Muscle layer of duodenum (tissue), 2 donors: ENCODE measurements at regions not wholly inside any gene's neighbourhood (a gene's known extent, or its start where the extent isn't known, plus 50 kb on each side); places are given as distances from the start of the nearest gene placed in this dataset.
"Not testable (repeated sequence)": the region's sequence is repeated elsewhere in the genome, so short reads cannot be mapped to it uniquely, and the experiment has no call there.

Experiments
- H3K27ac ChIP-seq: one replicate; pipeline ENCODE4 v1.7.0; 2013; ENCODE audit warnings: mild to moderate bottlenecking, low read length
- H3K27me3 ChIP-seq: one replicate; pipeline ENCODE4 v1.7.0; 2013; ENCODE audit warnings: low read depth, mild to moderate bottlenecking, control low read depth, low read length
- H3K36me3 ChIP-seq, 2 donors: one replicate each; pipeline ENCODE4 v1.7.0; 2013; ENCODE audit warnings: low read length in 2 of 2, control low read depth in 1 of 2, mild to moderate bottlenecking in 1 of 2; ENCODE audit not compliant: insufficient read depth in 2 of 2, control insufficient read depth in 1 of 2
- H3K4me1 ChIP-seq, 2 donors: one replicate each; pipeline ENCODE4 v1.7.0; 2013; ENCODE audit warnings: low read length in 2 of 2, mild to moderate bottlenecking in 2 of 2, control low read depth in 1 of 2, moderate library complexity in 1 of 2; ENCODE audit not compliant: insufficient read depth in 2 of 2, control insufficient read depth in 1 of 2
- H3K4me3 ChIP-seq, 2 donors: one replicate each; pipeline ENCODE4 v1.7.0; 2013; ENCODE audit warnings: low read length in 2 of 2, low read depth in 1 of 2, mild to moderate bottlenecking in 1 of 2
- H3K9me3 ChIP-seq, 2 donors: one replicate each; pipeline ENCODE4 v1.7.0; 2013; ENCODE audit warnings: low read length in 2 of 2, control low read depth in 1 of 2, mild to moderate bottlenecking in 1 of 2; ENCODE audit not compliant: control insufficient read depth in 1 of 2
- donor health status: healthy.

DNA sequence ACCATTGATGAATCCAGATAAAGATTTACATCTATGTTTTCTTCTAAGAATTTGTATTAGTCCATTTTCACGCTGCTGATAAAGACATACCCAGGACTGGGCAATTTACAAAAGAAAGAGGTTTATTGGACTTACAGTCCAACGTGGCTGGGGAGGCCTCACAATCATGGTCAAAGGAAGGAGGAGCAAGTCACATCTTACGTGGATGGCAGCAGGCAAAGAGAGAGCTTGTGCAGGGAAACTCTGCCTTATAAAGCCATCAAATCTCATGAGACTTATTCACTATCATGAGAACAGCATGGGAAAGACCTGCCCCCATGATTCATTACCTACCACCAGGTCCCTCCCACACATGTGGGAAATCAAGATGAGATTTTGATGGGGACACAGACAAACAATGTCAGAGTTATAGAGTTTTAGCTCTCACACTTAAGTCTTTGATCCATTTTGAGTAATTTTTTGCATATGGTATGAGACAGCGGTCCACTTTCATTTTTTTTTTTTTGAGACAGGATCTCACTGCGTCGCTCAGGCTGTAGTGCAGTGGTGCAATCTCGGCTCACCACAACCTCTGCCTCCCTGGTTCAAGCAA lies 53.5 kb upstream of the JADE2 start:
- not testable (repeated sequence) for H3K9me3 ChIP-seq, H3K36me3 ChIP-seq, H3K27ac ChIP-seq, H3K4me3 ChIP-seq, H3K27me3 ChIP-seq, H3K4me1 ChIP-seq

- no peak overlapping the region for H3K27ac ChIP-seq
- H3K36me3 ChIP-seq, result no peaks in the 10 kb centered on the region
- H3K4me1 ChIP-seq, result peaks cover 13 to 19% of the 10 kb centered on the region in 2 donors
- no peaks in the 10 kb centered on the region for H3K9me3 ChIP-seq
- no peak overlapping the region for H3K4me3 ChIP-seq
- H3K27me3 ChIP-seq, result no peaks in the 10 kb centered on the region
Observed at GRCh38 chr5:134468921-134469400, 56.5 kb upstream of the JADE2 start.

DNA sequence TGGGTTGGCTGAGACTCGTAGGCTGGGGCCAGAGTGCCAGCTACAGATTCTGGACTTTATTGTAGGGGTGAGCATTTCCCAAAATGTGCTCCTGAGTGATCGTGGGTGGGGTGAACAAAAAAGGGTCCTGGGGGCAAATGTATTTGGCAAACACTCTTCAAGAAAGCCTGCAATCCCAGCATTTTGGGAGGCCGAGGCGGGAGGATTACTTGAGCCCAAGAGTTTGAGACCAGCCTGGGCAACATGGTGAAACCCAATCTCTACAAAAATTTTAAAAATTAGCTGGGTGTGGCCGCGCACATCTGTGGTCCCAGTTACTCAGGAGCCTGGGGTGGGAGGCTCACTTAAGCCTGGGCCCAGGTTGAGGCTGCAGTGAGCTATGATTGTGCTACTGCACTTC lies 55.5 kb upstream of the CDKN2AIPNL start:
- no peaks in the 10 kb centered on the region for H3K9me3 ChIP-seq
- peak overlapping the region; percentile 96 for H3K27ac ChIP-seq
- no peaks in the 10 kb centered on the region for H3K27me3 ChIP-seq
- H3K4me1 ChIP-seq, result peaks cover 13 to 19% of the 10 kb centered on the region in 2 donors
- H3K4me3 ChIP-seq, result peak overlapping the region in 1 of 2 donors; percentile 71
- H3K36me3 ChIP-seq, result no peaks in the 10 kb centered on the region

GRCh38 chr5:134466241-134467069 lies 54.8 kb upstream of the CDKN2AIPNL start:
- no peaks in the 10 kb centered on the region for H3K9me3 ChIP-seq

DNA sequence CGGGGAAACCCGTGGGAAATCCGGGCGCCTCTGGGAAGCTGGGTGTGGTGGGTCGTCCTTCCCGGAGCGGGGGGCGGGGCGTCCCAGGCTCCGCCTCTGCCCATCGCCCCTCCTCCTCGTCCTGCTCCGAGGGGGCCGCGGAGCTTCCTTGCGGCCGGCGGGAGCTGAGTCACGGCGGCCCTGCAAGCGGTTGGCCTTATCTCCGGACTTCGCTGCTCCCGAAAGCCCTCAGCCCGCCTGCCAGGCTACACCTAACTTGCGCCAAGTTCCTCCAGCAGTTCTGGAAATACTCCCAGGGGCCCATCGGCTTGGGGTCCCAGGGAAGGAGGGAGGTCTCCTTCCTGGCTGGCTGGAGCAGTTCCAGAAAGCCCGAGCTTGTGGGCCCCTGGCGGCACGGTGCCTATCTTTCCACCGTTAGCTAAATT lies 54.1 kb upstream of the CDKN2AIPNL start:
- Histone ChIP-seq H3K9me3 (no peaks in the 10 kb centered on the region), H3K4me3 (peak overlapping the region; percentile 71 to 74), H3K4me1 (peaks cover 13 to 19% of the 10 kb centered on the region in 2 donors), H3K36me3 (no peaks in the 10 kb centered on the region), H3K27ac (peak overlapping the region; percentile 96), H3K27me3 (no peaks in the 10 kb centered on the region)

More at GRCh38 chr5:134466241-134467069, 54.8 kb upstream of the CDKN2AIPNL start:
- H3K27me3 ChIP-seq, result no peaks in the 10 kb centered on the region
- H3K36me3 ChIP-seq, result no peaks in the 10 kb centered on the region
- peak overlapping the region; percentile 96 for H3K27ac ChIP-seq
- peaks cover 13 to 19% of the 10 kb centered on the region in 2 donors for H3K4me1 ChIP-seq
- H3K4me3 ChIP-seq, result peak overlapping the region; percentile 71 to 74

DNA sequence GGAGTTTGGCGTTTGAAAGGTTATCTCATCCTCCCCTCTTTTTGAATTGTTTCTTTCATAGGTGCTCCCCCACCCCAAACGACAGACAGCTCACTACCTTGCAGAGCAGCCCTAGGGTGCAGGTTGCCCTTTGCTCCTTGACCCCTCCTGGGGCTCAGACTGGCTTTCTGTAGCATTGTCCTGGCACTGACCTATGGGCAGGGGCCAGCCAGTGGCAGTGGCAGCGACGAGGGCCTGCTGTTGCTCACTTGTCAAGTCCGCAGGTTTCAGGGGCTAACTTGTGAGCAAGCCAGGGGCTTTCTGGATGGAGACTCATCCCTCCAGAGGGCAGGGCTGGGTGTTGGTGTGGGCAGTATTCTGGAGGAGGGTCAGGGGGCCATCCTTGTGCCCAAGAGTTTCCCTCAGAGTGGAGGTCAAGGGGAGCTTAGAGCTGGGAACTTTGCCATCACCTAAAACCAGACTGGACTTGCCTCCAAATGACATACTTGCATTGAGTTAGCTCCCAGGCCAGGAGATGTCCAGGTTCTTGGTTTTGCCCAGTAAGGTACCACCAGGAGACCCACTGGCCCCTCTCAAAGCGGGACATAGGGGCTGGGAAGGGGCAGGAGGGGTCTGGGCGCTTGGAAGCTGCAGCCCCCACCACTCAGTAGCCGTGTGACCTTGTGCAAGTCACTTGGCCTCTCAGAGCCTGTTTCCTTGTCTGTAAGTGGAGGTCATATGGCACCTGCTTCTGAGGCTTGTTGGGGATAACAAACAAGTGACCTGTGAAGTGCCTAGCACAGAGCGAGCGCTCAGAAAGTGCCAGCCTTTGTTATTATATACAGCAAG lies 53.5 kb upstream of the CDKN2AIPNL start:
- no peaks in the 10 kb centered on the region for H3K36me3 ChIP-seq

GRCh38 chr5:134463991-134464760 lies 52.5 kb upstream of the CDKN2AIPNL start:
- Histone ChIP-seq H3K9me3 (no peaks in the 10 kb centered on the region), H3K27ac (no peak overlapping the region), H3K36me3 (no peaks in the 10 kb centered on the region), H3K4me3 (no peak overlapping the region), H3K4me1 (peaks cover 13 to 19% of the 10 kb centered on the region in 2 donors), H3K27me3 (no peaks in the 10 kb centered on the region)

More for the DNA sequence above, 53.5 kb upstream of the CDKN2AIPNL start:
- Histone ChIP-seq H3K4me3 (peak overlapping the region; percentile 71 to 74), H3K9me3 (no peaks in the 10 kb centered on the region), H3K4me1 (peaks cover 13 to 19% of the 10 kb centered on the region in 2 donors), H3K27ac (peak overlapping the region; percentile 96), H3K27me3 (no peaks in the 10 kb centered on the region)

DNA sequence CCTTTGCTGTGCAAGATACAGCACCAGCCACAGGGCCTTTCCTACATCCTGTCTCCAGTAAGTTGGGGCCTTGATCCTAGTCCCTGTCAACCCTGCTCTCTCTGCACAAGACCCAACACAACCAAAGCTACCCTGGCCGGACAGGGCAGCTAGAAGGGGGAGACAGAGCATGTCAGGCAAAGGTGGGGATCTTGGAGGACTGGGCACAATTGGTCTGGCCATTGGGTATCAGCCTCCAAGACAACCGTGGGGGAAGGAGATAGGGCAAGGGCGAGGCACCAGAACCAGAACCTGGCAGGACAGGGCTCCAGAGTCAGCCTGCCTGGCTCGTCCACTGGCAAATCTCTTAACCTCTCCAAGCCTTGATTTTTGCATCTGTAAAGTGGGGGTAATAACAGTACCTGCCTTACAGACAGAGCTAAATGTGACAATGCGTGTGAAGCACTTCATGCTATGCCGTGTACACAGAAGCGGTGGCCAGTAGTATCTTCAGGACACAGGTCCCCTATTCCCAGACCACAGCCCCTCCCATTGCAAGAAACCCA lies 51.6 kb upstream of the CDKN2AIPNL start:
- peaks cover 16 to 22% of the 10 kb centered on the region in 2 donors for H3K4me1 ChIP-seq
- no peak overlapping the region for H3K4me3 ChIP-seq
- H3K27me3 ChIP-seq, result no peaks in the 10 kb centered on the region
- H3K9me3 ChIP-seq, result no peaks in the 10 kb centered on the region
- H3K27ac ChIP-seq, result no peak overlapping the region
- no peaks in the 10 kb centered on the region for H3K36me3 ChIP-seq

DNA sequence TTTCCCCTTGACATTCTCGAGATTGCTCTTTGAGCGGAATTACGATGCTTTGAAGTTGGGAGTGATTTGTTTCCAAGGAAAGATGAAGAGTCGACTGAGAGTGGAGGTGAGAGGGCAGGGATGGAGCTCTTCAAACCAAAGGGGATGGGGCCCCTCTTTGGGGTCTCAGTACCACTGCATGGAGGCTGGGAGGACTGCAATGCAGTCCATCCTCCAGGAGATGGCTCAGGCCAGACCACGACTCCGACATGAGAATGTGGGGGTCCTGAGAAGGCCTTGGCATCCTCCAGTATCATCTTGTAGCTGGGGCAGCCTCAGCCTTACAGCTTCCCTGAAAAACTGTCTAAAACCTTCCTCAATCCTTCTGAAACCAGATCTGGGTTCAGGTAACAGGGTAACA lies 51.1 kb upstream of the CDKN2AIPNL start:
- Histone ChIP-seq H3K36me3 (no peaks in the 10 kb centered on the region), H3K4me3 (no peak overlapping the region), H3K9me3 (no peaks in the 10 kb centered on the region), H3K27ac (no peak overlapping the region), H3K4me1 (peaks cover 16 to 27% of the 10 kb centered on the region in 2 donors), H3K27me3 (no peaks in the 10 kb centered on the region)

DNA sequence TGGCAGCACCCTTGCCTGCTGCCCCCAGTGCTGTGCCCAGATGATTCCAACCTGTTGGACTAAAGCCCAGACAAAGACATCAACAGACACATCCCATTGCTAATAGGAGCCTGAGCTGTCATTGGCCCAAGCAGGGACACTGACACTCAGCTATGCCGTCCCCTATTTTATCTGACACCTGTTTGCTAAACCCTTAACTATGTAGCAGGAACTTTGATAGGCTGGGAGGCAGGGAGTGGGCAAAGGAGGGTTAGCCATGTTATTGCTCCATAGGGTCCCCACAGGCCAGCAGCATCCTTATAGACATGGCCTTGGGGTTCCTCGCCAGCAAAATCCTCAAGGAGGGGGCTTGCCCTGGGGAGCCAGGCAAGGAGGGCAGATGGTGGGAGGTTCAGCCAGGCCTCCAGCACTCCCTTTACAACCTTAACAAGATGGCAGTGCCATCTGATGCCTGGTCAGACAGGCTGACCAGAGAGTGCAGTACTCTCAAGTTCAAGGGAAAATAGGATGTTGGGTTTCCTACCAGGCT lies 50.4 kb upstream of the CDKN2AIPNL start:
- H3K27me3 ChIP-seq, result no peaks in the 10 kb centered on the region
- H3K36me3 ChIP-seq, result no peaks in the 10 kb centered on the region
- no peaks in the 10 kb centered on the region for H3K9me3 ChIP-seq
- H3K4me3 ChIP-seq, result no peak overlapping the region
- no peak overlapping the region for H3K27ac ChIP-seq
- peaks cover 16 to 28% of the 10 kb centered on the region in 2 donors for H3K4me1 ChIP-seq
